Small intestine (tissue), 7 donors: ENCODE measurements at regions not wholly inside any gene's neighbourhood (a gene's known extent, or its start where the extent isn't known, plus 50 kb on each side); places are given as distances from the start of the nearest gene placed in this dataset.
A peak's percentile ranks its signal among the peaks of the same experiment; 100 is the strongest.

Experiments used
- DNase-seq, 2 donors: peaks; one replicate each; pipeline versions ENCODE4 v3.0.0 to v3.0.0-alpha.2; 2013
- FAIRE-seq: peaks from 2 replicates; lab custom pipeline; 2012; peaks lifted over from hg19 to GRCh38; lab: Jason Lieb, UNC
- H3K27ac ChIP-seq, 3 donors: one replicate each; pipeline ENCODE4 v1.5.1; 2013; ENCODE audit warnings: low read length in 2 of 3, mild to moderate bottlenecking in 2 of 3, control low read depth in 1 of 3, inconsistent platforms in 1 of 3, low read depth in 1 of 3, moderate library complexity in 1 of 3
- H3K27me3 ChIP-seq, 3 donors: one replicate each; pipeline ENCODE4 v1.6.1; 2013; ENCODE audit warnings: low read length in 3 of 3, inconsistent platforms in 1 of 3; ENCODE audit not compliant: control insufficient read depth in 3 of 3, insufficient read depth in 3 of 3
- H3K36me3 ChIP-seq, 3 donors: one replicate each; pipeline ENCODE4 v1.6.1; 2013; ENCODE audit warnings: low read length in 3 of 3, inconsistent platforms in 1 of 3, low read depth in 1 of 3, mild to moderate bottlenecking in 1 of 3, moderate library complexity in 1 of 3; ENCODE audit not compliant: control insufficient read depth in 3 of 3, insufficient read depth in 2 of 3
- H3K4me1 ChIP-seq, 3 donors: one replicate each; pipeline ENCODE4 v1.6.1; 2013; ENCODE audit warnings: low read length in 2 of 3, inconsistent platforms in 1 of 3, low read depth in 1 of 3, mild to moderate bottlenecking in 1 of 3, moderate library complexity in 1 of 3; ENCODE audit not compliant: control insufficient read depth in 3 of 3, insufficient read depth in 2 of 3
- H3K4me3 ChIP-seq, 3 donors: one replicate each; pipeline ENCODE4 v1.5.1; 2013; ENCODE audit warnings: low read length in 3 of 3, control low read depth in 1 of 3, inconsistent platforms in 1 of 3, low read depth in 1 of 3, mild to moderate bottlenecking in 1 of 3, moderate library complexity in 1 of 3
- H3K9me3 ChIP-seq, 2 donors: one replicate each; pipeline ENCODE4 v1.6.1; 2013; ENCODE audit warnings: low read depth in 1 of 2, low read length in 1 of 2; ENCODE audit not compliant: control insufficient read depth in 2 of 2, insufficient read depth in 1 of 2
- WGBS, 3 donors: extraction: QIAGEN DNeasy Blood & Tissue Kit; methylation state at CpG; one replicate each; pipeline ENCODE4 v1.1.7; 2013; 5-methylcytosine and 5-hydroxymethylcytosine counted together
- donor health status: healthy with polysubstance abuse.
- donor health status: control.
- donor health status: control.
- donor health status: Bipolar disorder and iron deficiency.
- donor health status: healthy.

- H3K4me1 ChIP-seq = peaks cover 0 to 29% (median 3%) of the 10 kb centered on the region in 3 donors
- H3K36me3 ChIP-seq = no peaks in the 10 kb centered on the region
- H3K4me3 ChIP-seq = no peak overlapping the region
- peaks cover 0 to 9% of the 10 kb centered on the region in 2 donors for H3K9me3 ChIP-seq
- DNase-seq = peak in 1 of 2 donors; percentile 41
- WGBS, 3 donors = 96 to 98% (median 97%) methylated on average over 1 of the region's 1 CpG
- H3K27me3 ChIP-seq = no peaks in the 10 kb centered on the region
- FAIRE-seq = no peak
- peak overlapping the region in 1 of 3 donors; percentile 16 for H3K27ac ChIP-seq
Observed at GRCh38 chr3:102066470-102066869, 217.2 kb downstream of the NFKBIZ start.

DNA sequence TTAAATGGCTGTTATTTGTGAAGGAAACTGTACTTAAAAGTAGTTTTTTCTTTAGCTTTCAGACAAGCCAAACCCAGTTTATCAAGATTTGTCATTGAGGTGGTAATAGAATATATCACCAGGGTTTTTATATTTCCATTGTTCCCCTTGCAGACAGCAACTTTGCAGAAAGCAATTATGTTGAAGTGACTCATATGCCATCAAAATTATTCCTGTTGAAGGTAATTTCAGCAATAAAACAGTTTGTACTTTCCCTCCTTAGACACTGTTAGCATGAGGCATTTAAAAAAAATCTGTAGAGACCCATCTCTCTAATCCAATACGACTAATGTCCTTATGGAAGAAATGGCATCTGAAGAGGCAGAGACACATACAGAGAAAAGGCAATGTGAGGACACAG lies 219.0 kb downstream of the NFKBIZ start:
- 35 to 63% (median 37%) methylated on average over 1 of the region's 1 CpG for WGBS, 3 donors
- peaks cover 0 to 12% of the 10 kb centered on the region in 2 donors for H3K9me3 ChIP-seq
- H3K4me3 ChIP-seq = no peak overlapping the region
- H3K27ac ChIP-seq = peak overlapping the region in 1 of 3 donors; percentile 45
- peaks cover 0 to 23% (median 3%) of the 10 kb centered on the region in 3 donors for H3K4me1 ChIP-seq
- FAIRE-seq (no peak), DNase-seq (peak in 1 of 2 donors; percentile 57)
- H3K36me3 ChIP-seq = no peaks in the 10 kb centered on the region
- H3K27me3 ChIP-seq = no peaks in the 10 kb centered on the region

DNA sequence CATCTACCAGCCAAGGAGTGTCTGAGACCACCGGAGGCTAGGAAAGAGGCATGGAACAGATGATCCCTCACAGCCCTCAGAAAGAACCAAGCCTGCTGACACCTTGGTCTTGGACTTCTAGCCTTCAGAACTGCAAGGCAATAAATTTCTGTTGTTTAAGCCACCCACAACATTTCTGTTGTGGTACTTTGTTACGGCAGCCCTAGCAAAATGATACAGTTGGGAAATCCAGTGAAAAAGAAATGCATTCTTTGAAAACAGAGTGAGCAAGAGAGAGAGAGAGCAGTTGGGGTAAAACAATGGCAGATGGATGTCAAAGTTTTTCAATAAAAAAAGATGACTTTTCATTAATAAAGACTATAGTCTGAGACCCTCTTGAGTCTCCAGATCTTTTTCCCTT lies 219.4 kb downstream of the NFKBIZ start:
- no peak for FAIRE-seq
- H3K4me1 ChIP-seq = peaks cover 0 to 23% (median 3%) of the 10 kb centered on the region in 3 donors
- no peaks in the 10 kb centered on the region for H3K36me3 ChIP-seq
- WGBS, 3 donors = 89 to 93% (median 91%) methylated on average over 2 of the region's 2 CpGs
- H3K27me3 ChIP-seq = no peaks in the 10 kb centered on the region
- H3K27ac ChIP-seq = peak overlapping the region in 1 of 3 donors; percentile 32
- H3K4me3 ChIP-seq = no peak overlapping the region
- no peak for DNase-seq
- peaks cover 0 to 12% of the 10 kb centered on the region in 2 donors for H3K9me3 ChIP-seq

DNA sequence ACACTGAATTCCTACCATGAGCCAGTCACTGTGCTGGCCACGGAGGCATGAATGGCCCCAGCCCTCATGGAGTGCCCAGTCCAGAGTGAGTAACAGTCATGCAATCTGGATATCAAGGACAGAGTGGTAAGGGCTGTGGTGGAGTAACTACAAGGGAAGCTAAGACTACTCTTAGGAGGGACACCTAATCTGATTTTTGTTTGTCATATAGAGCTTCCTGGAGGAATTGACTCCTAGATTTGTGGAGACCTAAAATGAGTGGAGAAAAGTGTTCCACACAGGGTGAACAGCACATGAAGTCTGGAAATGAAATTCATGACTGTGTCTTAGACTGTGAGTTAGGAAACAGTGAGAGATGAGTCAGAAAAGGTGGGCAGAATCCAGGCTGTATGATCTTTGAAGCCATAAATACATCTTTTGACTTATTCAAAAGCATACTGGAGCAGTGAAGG lies 219.9 kb downstream of the NFKBIZ start:
- 78 to 94% (median 82%) methylated on average over 1 of the region's 1 CpG for WGBS, 3 donors
- no peak for FAIRE-seq

DNA sequence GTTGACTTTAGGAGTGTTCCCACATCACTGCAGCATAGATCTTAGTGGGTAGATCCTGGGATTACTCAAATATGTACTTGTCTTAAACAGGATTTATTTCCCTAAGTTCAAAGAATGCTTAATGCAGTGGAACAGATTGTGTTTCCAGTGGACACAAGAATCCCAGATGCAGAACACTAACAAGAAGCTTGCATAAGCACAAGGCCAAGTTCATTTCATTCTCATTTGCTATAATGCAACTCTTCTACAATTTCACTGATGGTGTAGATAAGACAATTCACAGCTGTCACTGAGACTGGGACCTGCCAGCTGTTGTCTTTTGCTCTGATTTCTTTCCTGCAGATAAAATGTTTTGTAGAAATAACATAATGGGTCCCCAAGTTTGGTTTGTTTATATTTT lies 225.6 kb downstream of the NFKBIZ start:
- Histone ChIP-seq H3K4me1 (peaks cover 0 to 26% (median 0%) of the 10 kb centered on the region in 3 donors), H3K4me3 (no peak overlapping the region), H3K27ac (no peak overlapping the region), H3K36me3 (no peaks in the 10 kb centered on the region), H3K27me3 (no peaks in the 10 kb centered on the region), H3K9me3 (peaks cover 0 to 9% of the 10 kb centered on the region in 2 donors)
- FAIRE-seq = no peak
- DNase-seq = no peak

More for the DNA sequence above, 219.9 kb downstream of the NFKBIZ start:
- no peak for DNase-seq
- H3K4me3 ChIP-seq = no peak overlapping the region
- H3K27ac ChIP-seq = peak overlapping the region in 1 of 3 donors; percentile 0
- H3K4me1 ChIP-seq = peaks cover 0 to 23% (median 3%) of the 10 kb centered on the region in 3 donors
- no peaks in the 10 kb centered on the region for H3K36me3 ChIP-seq
- no peaks in the 10 kb centered on the region for H3K27me3 ChIP-seq
- H3K9me3 ChIP-seq = peaks cover 0 to 12% of the 10 kb centered on the region in 2 donors

DNA sequence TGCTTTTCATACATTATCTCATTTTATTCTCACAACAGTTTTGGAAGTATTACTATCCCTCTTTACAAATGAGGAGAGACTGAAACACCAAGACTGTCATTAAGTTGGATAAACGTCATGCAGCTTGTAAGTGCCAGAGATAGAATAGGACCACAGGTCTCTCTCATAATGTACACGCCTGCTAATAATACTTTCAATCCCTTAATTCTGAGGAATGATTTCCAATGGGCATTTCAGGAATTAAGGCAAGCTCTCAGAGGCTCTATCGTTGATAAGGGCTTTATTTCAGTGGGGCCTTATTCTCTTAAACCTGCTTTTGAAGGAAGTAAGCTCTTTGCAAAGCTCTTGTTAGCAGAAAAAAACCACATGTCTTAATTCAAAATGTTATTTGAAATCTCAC lies 229.1 kb downstream of the NFKBIZ start:
- no peak for FAIRE-seq
- H3K9me3 ChIP-seq = no peaks in the 10 kb centered on the region
- peak overlapping the region in 1 of 3 donors; percentile 85 for H3K27ac ChIP-seq
- peak in 1 of 2 donors; percentile 30 for DNase-seq
- H3K4me3 ChIP-seq = no peak overlapping the region
- WGBS, 3 donors = 37 to 63% (median 54%) methylated on average over 3 of the region's 3 CpGs
- no peaks in the 10 kb centered on the region for H3K27me3 ChIP-seq
- H3K36me3 ChIP-seq = no peaks in the 10 kb centered on the region
- peaks cover 0 to 40% (median 0%) of the 10 kb centered on the region in 3 donors for H3K4me1 ChIP-seq

DNA sequence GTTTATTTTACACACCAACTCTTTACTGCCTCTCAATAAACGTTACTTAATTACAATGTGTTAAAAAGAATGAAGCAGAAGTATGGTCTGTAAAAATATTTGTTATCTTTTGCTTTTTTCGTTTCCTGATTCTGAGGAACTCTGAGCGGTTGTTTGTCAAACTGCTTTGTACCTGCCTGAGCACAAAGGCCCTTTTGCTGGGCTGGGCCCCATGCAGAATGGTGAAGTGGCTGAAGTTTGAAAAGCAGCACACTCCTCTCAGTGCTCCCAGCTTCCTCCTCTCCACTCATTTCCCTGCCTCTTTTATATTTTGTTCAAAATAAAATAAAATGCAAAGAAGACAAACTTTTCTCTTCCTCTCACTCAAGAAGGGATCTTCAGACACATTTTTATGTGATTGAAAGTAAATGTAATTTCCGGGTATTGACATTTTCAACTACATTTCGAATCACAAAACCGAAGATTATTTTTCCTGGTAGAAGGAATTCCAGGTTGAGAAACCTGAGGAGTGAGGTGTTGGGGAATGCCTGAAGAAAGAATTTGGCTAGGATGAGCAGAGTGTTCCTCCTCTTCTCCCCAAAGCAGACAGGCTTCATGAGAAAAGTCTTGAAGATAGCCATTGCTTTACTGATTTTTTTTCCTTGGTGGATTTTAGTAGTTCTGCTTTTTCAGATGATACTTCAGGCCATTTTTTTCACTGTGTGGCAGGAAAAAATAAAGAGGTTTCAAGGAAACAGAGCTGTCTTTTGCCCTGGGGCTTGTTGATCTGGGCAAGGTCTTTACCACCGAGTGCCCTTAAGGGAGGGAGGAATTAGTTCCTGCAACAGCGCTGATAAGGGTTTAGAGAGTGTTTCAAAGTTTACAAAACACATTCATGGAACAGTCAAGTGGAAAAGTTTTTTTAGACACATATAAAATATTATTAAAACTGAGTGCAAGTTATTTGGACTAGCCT lies 229.8 kb downstream of the NFKBIZ start:
- DNase-seq (peak; percentile 60 to 61), FAIRE-seq (no peak)
- 16 to 41% (median 30%) methylated on average over 8 of the region's 8 CpGs for WGBS, 3 donors
- no peaks in the 10 kb centered on the region for H3K27me3 ChIP-seq
- H3K9me3 ChIP-seq = no peaks in the 10 kb centered on the region
- no peaks in the 10 kb centered on the region for H3K36me3 ChIP-seq
- H3K27ac ChIP-seq = peak overlapping the region in 2 of 3 donors; percentile 52 to 85
- H3K4me1 ChIP-seq = peaks cover 0 to 42% (median 0%) of the 10 kb centered on the region in 3 donors
- H3K4me3 ChIP-seq = no peak overlapping the region

DNA sequence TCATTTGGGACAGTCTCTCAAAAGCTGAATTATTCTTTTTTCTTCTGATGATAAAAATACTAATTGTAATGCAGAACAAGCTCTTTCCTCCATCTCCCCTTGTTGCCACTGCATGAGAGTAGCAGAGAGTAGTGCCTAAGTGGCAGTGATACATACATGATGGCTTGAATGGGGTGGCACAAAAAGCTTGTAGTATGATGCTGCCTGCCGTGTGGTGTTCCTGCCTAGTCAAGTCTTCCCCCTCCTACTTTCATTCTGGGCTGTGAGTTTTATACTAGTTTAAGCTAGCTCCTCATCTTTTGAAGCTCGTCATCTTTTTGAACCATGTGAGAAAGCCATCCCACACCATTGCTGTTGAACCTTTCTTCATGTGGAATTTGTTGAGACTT lies 230.5 kb downstream of the NFKBIZ start:
- FAIRE-seq (no peak), DNase-seq (no peak)
- H3K27ac ChIP-seq = peak overlapping the region in 1 of 3 donors; percentile 85
- no peaks in the 10 kb centered on the region for H3K9me3 ChIP-seq
- peaks cover 0 to 43% (median 1%) of the 10 kb centered on the region in 3 donors for H3K4me1 ChIP-seq
- no peak overlapping the region for H3K4me3 ChIP-seq
- no peaks in the 10 kb centered on the region for H3K36me3 ChIP-seq
- H3K27me3 ChIP-seq = no peaks in the 10 kb centered on the region
- WGBS, 3 donors = 72 to 89% (median 79%) methylated on average over 2 of the region's 2 CpGs
